ENCODE measurements at regions not wholly inside any gene's neighbourhood (a gene's known extent, or its start where the extent isn't known, plus 50 kb on each side); places are given as distances from the start of the nearest gene placed in this dataset.

- TF ChIP-seq, protein P1, sequence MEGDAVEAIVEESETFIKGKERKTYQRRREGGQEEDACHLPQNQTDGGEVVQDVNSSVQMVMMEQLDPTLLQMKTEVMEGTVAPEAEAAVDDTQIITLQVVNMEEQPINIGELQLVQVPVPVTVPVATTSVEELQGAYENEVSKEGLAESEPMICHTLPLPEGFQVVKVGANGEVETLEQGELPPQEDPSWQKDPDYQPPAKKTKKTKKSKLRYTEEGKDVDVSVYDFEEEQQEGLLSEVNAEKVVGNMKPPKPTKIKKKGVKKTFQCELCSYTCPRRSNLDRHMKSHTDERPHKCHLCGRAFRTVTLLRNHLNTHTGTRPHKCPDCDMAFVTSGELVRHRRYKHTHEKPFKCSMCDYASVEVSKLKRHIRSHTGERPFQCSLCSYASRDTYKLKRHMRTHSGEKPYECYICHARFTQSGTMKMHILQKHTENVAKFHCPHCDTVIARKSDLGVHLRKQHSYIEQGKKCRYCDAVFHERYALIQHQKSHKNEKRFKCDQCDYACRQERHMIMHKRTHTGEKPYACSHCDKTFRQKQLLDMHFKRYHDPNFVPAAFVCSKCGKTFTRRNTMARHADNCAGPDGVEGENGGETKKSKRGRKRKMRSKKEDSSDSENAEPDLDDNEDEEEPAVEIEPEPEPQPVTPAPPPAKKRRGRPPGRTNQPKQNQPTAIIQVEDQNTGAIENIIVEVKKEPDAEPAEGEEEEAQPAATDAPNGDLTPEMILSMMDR (IDR thresholded peaks at IDR 0.05; ENCODE audit: insufficient read depth, low read length, poor library complexity, severe bottlenecking), result no peak
- no peak for DNase-seq (ENCODE audit: low read depth)
- Histone ChIP-seq H3K4me3 (ENCODE audit: low read depth, low read length) (no peak overlapping the region), H3K27me3 (ENCODE audit: control insufficient read depth, insufficient read depth, low read length) (no peaks in the 10 kb centered on the region), H3K36me3 (ENCODE audit: control insufficient read depth, insufficient read depth, low read length) (no peaks in the 10 kb centered on the region)
Measured at GRCh38 chr18:64620971-64621560, 472.2 kb upstream of the LINC00305 start.

GRCh38 chr18:64618390-64618789, 469.5 kb upstream of the LINC00305 start:
- no peak for DNase-seq (ENCODE audit: low read depth)
- TF ChIP-seq, protein P1 (IDR thresholded peaks at IDR 0.05; ENCODE audit: insufficient read depth, low read length, poor library complexity, severe bottlenecking), result no peak

DNA sequence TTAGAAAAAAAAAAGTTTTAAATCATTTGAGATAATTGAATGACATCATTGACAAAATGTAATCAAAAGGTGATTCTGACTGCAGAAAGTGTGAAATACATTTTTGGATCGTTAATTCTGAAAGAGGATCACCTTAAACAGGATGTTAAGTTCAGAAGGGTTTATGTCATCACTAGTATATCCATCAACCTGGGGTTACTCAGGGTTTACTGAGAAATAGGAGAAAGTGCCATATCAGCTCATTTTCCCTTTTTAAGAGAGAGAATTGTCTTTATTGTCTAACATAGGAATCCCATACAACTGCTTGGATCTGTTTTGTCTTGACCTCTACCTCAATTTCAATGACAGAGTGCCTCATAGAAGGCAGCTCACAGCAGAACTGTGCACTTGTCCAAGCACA, 466.1 kb upstream of the LINC00305 start:
- TF ChIP-seq, protein P1 (IDR thresholded peaks at IDR 0.05; ENCODE audit: insufficient read depth, low read length, poor library complexity, severe bottlenecking), result no peak
- no peaks in the 10 kb centered on the region for H3K36me3 ChIP-seq (ENCODE audit: control insufficient read depth, insufficient read depth, low read length)
- no peak overlapping the region for H3K4me3 ChIP-seq (ENCODE audit: low read depth, low read length)
- no peaks in the 10 kb centered on the region for H3K27me3 ChIP-seq (ENCODE audit: control insufficient read depth, insufficient read depth, low read length)
- DNase-seq (ENCODE audit: low read depth), result no peak

More at GRCh38 chr18:64618390-64618789, 469.5 kb upstream of the LINC00305 start:
- Histone ChIP-seq H3K36me3 (ENCODE audit: control insufficient read depth, insufficient read depth, low read length) (no peaks in the 10 kb centered on the region), H3K27me3 (ENCODE audit: control insufficient read depth, insufficient read depth, low read length) (no peaks in the 10 kb centered on the region), H3K4me3 (ENCODE audit: low read depth, low read length) (no peak overlapping the region)

DNA sequence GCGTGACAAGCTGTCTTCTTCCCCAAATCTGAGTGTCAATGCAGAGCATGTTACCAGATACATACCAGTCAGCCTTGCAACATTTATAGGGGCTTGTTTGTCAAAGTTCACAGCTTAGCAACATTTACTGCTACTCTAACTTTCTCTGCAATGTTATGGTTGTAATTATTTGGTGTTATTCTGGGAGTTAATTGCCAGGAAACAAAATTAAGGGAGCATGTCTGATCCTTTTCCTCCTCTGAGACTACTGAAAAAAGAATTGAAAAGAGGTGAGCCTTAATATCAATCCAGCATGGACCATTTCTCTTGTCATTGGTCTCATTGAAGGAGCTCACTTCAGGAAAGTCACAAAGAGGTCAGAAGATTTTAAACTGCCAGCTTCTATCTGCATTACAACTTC, 465.6 kb upstream of the LINC00305 start:
- Histone ChIP-seq H3K36me3 (ENCODE audit: control insufficient read depth, insufficient read depth, low read length) (no peaks in the 10 kb centered on the region), H3K4me3 (ENCODE audit: low read depth, low read length) (no peak overlapping the region), H3K27me3 (ENCODE audit: control insufficient read depth, insufficient read depth, low read length) (no peaks in the 10 kb centered on the region)
- no peak for DNase-seq (ENCODE audit: low read depth)
- TF ChIP-seq, protein P1 (IDR thresholded peaks at IDR 0.05; ENCODE audit: insufficient read depth, low read length, poor library complexity, severe bottlenecking), result no peak

- Histone ChIP-seq H3K4me3 (ENCODE audit: low read depth, low read length) (no peak overlapping the region), H3K36me3 (ENCODE audit: control insufficient read depth, insufficient read depth, low read length) (no peaks in the 10 kb centered on the region), H3K27me3 (ENCODE audit: control insufficient read depth, insufficient read depth, low read length) (no peaks in the 10 kb centered on the region)
- TF ChIP-seq, protein P1 (IDR thresholded peaks at IDR 0.05; ENCODE audit: insufficient read depth, low read length, poor library complexity, severe bottlenecking), result no peak
- no peak for DNase-seq (ENCODE audit: low read depth)
Measured at GRCh38 chr18:64592246-64592645, 443.4 kb upstream of the LINC00305 start.

GRCh38 chr18:64589000-64589399, 440.1 kb upstream of the LINC00305 start:
- H3K36me3 ChIP-seq (ENCODE audit: control insufficient read depth, insufficient read depth, low read length), result no peaks in the 10 kb centered on the region
- TF ChIP-seq, protein P1 (IDR thresholded peaks at IDR 0.05; ENCODE audit: insufficient read depth, low read length, poor library complexity, severe bottlenecking), result no peak
- DNase-seq (ENCODE audit: low read depth), result no peak
- no peak overlapping the region for H3K4me3 ChIP-seq (ENCODE audit: low read depth, low read length)
- no peaks in the 10 kb centered on the region for H3K27me3 ChIP-seq (ENCODE audit: control insufficient read depth, insufficient read depth, low read length)

Data from kidney epithelial cell (primary cell).